T-helper 1 cell treated with Interleukin-12 subunit alpha and Interleukin-12 subunit beta and Interleukin-4 antibody, amounts not matched to agents 30 μg/mL and 1 μg/mL, for 36 hours (primary cell): ENCODE measurements at regions not wholly inside any gene's neighbourhood (a gene's known extent, or its start where the extent isn't known, plus 50 kb on each side); places are given as distances from the start of the nearest gene placed in this dataset.

ENCODE experiments used
- H3K27ac Mint-ChIP-seq: one replicate; pipeline ENCODE4 v1.8.0; 2021; ENCODE audit warnings: mild to moderate bottlenecking, mixed read lengths
- H3K27me3 Mint-ChIP-seq: one replicate; pipeline ENCODE4 v1.8.0; 2021; ENCODE audit warnings: low read depth, mixed read lengths
- H3K36me3 Mint-ChIP-seq: one replicate; pipeline ENCODE4 v1.8.0; 2021; ENCODE audit warnings: low read depth, mixed read lengths
- H3K4me1 Mint-ChIP-seq: one replicate; pipeline ENCODE4 v1.8.0; 2021; ENCODE audit warnings: low read depth, mixed read lengths
- H3K4me3 Mint-ChIP-seq: one replicate; pipeline ENCODE4 v1.8.0; 2021; ENCODE audit warnings: mild to moderate bottlenecking, moderate library complexity, mixed read lengths
- H3K9me3 Mint-ChIP-seq: one replicate; pipeline ENCODE4 v1.8.0; 2021; ENCODE audit warnings: mixed read lengths

DNA sequence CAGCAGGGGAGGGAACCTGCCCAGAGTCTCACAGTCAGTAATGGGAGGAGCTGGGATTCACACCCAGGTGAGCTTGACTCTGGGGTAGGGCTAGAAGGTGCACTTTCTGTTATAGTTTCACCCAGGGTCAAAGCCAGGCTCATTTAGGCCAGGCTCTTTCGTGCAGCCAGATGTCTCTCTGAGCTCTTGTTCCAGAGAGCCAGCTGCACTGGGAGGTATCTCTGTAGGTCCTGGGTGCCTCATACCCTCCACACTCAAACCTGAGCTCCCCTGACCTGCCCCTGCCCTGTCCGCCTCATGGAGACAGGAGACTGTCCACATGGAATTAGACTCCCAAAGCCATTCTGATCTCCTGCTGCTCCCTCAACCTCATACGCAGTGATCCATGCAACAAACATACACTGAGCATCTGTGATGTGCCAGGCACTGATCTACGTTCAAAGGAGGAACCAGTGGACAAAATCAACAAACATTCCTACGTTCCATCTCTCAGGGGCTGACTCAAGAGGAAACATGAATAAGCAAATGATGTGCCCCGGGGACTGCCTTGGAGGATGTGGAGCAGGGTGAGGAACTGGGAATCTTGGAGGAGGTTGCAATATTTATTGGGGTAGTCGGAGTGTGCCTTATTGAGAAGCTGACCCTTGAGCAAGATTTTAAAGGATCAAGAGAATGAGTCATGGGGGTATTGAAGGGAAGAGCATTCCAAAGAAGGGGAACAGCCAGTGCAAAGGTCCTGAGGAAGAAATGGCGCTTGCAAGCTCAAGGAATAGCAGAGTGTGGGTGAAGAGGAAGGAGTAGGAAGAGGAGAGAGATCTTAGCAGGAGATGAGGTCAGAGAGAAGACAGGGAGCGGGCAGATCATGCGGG, 71.3 kb upstream of the TOX2 start:
- H3K4me1 Mint-ChIP-seq = peaks cover 54% of the 10 kb centered on the region
- no peak overlapping the region for H3K27ac Mint-ChIP-seq
- H3K36me3 Mint-ChIP-seq = no peaks in the 10 kb centered on the region
- no peaks in the 10 kb centered on the region for H3K27me3 Mint-ChIP-seq
- no peaks in the 10 kb centered on the region for H3K9me3 Mint-ChIP-seq
- no peak overlapping the region for H3K4me3 Mint-ChIP-seq

DNA sequence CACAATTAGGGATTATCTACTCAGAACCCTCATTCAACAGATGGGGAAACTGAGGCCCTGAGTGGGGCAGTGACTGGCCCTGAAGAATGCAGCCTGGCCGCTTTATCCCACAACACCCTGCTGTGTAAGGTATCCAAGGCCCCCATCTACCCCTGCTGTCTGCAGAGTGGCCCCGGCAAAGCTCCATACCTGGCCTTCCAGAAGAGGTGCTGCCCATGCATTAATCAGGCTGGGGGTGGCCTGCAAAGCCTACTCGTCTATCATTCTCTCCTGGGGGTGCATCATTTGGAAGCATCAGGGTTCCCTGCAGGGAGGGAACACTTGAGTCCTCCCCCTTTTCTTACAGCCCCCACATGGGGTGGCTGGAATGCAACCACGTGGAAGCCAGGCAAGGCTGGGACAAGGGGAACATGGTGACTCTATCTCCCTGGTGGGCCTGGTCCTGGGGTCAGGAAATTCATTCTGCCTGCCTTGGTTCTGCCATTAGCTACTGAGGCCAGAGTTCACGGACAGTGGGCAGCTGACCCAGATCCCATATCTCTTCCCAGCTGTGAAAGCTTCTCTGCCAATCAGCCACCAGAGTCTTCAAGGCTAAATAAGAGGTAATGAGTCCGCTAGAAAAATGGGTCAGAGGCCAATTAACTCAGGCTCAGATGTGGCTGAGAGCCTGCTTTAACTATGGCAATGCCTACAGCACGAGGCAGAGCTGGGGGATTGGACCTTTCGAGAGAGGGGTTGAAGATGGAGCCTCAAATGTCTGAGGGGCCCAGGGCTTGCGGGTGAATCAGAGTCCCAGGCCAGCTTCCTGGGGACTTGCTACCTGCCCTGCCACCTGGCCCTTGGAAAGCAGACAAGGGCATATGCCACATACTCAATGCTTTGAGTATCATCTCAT, 72.3 kb upstream of the TOX2 start:
- H3K27ac Mint-ChIP-seq = no peak overlapping the region
- peaks cover 64% of the 10 kb centered on the region for H3K4me1 Mint-ChIP-seq
- no peak overlapping the region for H3K4me3 Mint-ChIP-seq
- no peaks in the 10 kb centered on the region for H3K9me3 Mint-ChIP-seq
- H3K27me3 Mint-ChIP-seq = no peaks in the 10 kb centered on the region
- no peaks in the 10 kb centered on the region for H3K36me3 Mint-ChIP-seq

DNA sequence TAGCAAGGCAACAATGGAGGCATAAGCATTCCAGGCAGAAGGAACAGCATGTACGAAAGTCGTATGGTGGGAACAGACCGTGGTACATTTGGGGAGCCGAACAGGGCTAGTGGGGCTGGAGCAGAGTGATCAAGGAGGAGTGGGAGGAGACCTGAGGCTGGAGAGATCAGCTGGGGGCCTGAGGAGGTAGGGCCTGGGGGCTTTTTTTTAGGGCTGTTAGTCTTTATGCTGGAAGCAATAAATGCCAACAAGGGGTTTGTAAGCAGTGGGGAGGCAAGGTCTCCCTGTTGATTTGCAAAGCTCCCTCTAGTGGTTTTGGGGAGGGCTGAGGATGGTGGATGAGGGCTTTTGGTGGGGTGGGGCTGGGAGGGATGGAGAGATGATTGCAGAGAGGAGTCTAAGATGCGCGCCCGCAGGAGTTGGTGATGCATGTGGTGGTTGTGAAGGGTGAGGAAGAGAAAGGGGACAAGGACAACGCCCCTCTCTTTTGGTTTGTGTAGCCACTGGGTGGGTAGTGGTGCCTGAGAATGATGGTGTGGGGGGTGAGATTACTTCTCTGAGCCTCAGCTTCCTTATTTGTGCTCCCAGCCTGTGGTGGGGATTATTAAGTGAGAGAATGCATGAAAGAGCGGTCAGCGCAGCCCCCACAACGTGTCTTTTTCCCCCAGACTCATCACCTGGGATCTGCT, 74.1 kb upstream of the TOX2 start:
- H3K27me3 Mint-ChIP-seq = no peaks in the 10 kb centered on the region
- H3K4me3 Mint-ChIP-seq = no peak overlapping the region
- H3K9me3 Mint-ChIP-seq = no peaks in the 10 kb centered on the region
- H3K27ac Mint-ChIP-seq = peak overlapping the region; percentile 84
- H3K36me3 Mint-ChIP-seq = no peaks in the 10 kb centered on the region
- peaks cover 53% of the 10 kb centered on the region for H3K4me1 Mint-ChIP-seq

GRCh38 chr20:43839793-43840199, 74.9 kb upstream of the TOX2 start:
- peak overlapping the region; percentile 52 for H3K4me3 Mint-ChIP-seq
- H3K27me3 Mint-ChIP-seq = no peaks in the 10 kb centered on the region
- H3K9me3 Mint-ChIP-seq = no peaks in the 10 kb centered on the region
- peaks cover 46% of the 10 kb centered on the region for H3K4me1 Mint-ChIP-seq
- H3K36me3 Mint-ChIP-seq = no peaks in the 10 kb centered on the region
- peak overlapping the region; percentile 84 for H3K27ac Mint-ChIP-seq

- Mint-ChIP-seq H3K4me3 (no peak overlapping the region), H3K4me1 (peaks cover 36% of the 10 kb centered on the region), H3K9me3 (no peaks in the 10 kb centered on the region), H3K27me3 (no peaks in the 10 kb centered on the region), H3K36me3 (no peaks in the 10 kb centered on the region), H3K27ac (no peak overlapping the region)
Measured at GRCh38 chr20:43838703-43839060, 76.0 kb upstream of the TOX2 start.

DNA sequence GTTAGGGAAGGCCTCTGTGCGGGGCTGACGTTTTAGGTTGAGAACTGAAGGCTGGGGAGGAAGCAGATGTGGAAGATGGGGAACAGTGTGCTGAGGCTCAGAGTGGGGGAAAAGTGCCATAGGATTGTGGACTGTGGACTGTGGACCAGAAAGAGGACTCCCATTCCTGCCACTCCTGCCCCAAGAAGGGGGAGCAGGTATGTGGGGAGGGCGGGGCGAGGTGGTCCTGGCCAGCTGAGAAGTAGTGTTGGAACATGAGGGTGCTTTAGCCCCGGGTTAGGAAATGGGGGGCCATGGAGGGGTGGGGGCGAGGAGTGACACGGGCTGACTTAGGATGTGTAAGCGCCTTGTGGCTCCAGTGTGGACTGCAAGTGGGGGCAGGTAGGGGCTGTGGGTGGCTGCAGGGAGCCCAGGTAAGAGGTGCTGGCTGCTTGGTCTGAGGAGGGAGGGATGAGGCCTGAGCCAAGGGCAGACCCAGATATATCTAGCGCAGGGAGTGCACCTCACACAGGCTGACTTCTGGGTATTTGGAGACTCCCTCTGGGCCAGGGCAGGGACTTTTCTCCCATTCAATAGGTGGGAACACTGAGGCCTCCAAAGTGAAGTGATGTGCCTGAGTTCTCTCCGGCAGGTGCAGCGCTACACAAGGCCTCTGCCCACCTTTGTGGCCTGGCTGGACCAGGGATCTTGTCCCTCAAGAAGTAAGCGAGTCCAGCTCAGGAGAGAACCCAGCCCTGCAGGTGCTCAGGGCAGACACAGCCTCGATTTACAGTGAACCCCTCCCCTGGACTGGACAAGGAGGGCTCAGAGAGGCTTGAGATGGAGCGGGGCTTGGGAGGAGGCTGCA, 76.6 kb upstream of the TOX2 start:
- no peak overlapping the region for H3K27ac Mint-ChIP-seq
- H3K4me3 Mint-ChIP-seq = no peak overlapping the region
- H3K36me3 Mint-ChIP-seq = no peaks in the 10 kb centered on the region
- peaks cover 31% of the 10 kb centered on the region for H3K4me1 Mint-ChIP-seq
- H3K27me3 Mint-ChIP-seq = no peaks in the 10 kb centered on the region
- H3K9me3 Mint-ChIP-seq = no peaks in the 10 kb centered on the region

- H3K27ac Mint-ChIP-seq = no peak overlapping the region
- no peaks in the 10 kb centered on the region for H3K36me3 Mint-ChIP-seq
- no peaks in the 10 kb centered on the region for H3K27me3 Mint-ChIP-seq
- H3K4me3 Mint-ChIP-seq = no peak overlapping the region
- peaks cover 31% of the 10 kb centered on the region for H3K4me1 Mint-ChIP-seq
- no peaks in the 10 kb centered on the region for H3K9me3 Mint-ChIP-seq
Measured at GRCh38 chr20:43836790-43837189, 77.9 kb upstream of the TOX2 start.

- H3K4me1 Mint-ChIP-seq = peaks cover 31% of the 10 kb centered on the region
- no peaks in the 10 kb centered on the region for H3K36me3 Mint-ChIP-seq
- H3K27ac Mint-ChIP-seq = no peak overlapping the region
- no peaks in the 10 kb centered on the region for H3K9me3 Mint-ChIP-seq
- H3K27me3 Mint-ChIP-seq = no peaks in the 10 kb centered on the region
- H3K4me3 Mint-ChIP-seq = no peak overlapping the region
Measured at GRCh38 chr20:43835944-43836508, 78.6 kb upstream of the TOX2 start.

- Mint-ChIP-seq H3K27ac (no peak overlapping the region), H3K4me1 (peaks cover 15% of the 10 kb centered on the region), H3K4me3 (no peak overlapping the region), H3K9me3 (peaks cover 5% of the 10 kb centered on the region), H3K36me3 (no peaks in the 10 kb centered on the region), H3K27me3 (no peaks in the 10 kb centered on the region)
Measured at GRCh38 chr20:43833511-43834395, 80.9 kb upstream of the TOX2 start.

DNA sequence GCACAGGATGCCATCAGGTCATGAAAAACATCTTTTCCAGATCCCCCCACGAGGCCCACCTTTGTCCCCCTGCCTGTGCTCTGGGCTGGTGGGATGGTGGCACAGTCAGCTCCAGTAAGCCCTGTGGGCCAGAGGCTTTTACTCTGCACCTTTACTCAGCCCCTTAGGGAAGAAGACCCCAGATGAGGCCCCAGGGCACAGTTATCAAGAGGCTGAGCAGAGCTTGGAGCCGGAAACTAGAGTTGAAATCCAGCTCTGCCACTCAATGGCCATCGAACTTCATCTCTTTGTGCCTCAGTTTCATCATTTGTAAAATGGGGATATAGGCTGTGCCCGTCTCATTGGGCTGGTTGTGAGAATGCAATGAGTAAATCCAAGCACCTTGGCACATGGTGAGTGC, 81.7 kb upstream of the TOX2 start:
- Mint-ChIP-seq H3K27me3 (no peaks in the 10 kb centered on the region), H3K36me3 (no peaks in the 10 kb centered on the region), H3K4me3 (no peak overlapping the region), H3K4me1 (peaks cover 10% of the 10 kb centered on the region), H3K9me3 (peaks cover 5% of the 10 kb centered on the region), H3K27ac (no peak overlapping the region)

DNA sequence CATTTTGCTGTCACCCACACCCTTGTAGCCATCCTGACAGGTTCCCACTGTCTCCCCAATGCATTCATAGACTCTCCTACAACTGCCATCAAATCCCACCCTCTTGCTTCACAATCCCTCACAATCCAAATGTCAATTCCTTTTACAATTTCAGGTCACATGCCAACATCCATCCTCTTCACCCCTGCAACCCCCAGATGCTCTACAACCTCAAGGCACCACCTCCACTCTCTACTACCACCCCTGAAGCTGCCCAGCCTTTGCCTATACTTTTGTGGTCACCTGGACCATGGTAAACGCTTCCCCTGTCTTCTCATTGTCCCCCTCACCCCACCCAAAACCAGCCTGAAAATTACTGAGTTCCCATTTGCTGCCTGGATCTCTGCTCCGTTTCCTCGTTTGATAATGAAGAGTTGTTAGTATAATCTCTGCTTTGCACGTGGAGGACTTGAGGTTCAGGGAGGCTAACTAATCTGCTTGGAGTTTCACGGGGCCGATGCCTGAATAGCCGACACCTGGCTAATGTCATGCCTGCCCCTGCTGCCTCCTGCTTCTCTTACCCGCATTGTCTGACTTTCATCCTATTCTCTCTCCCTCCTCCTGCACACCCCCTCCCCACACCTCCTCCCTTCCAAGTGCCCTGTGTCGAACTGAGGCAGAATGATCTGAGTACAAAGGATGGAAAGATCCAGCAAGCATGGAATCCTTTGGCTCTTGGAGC, 82.4 kb upstream of the TOX2 start:
- Mint-ChIP-seq H3K36me3 (no peaks in the 10 kb centered on the region), H3K4me1 (peaks cover 3% of the 10 kb centered on the region), H3K27me3 (no peaks in the 10 kb centered on the region), H3K27ac (no peak overlapping the region), H3K4me3 (no peak overlapping the region), H3K9me3 (peaks cover 5% of the 10 kb centered on the region)

- no peaks in the 10 kb centered on the region for H3K27me3 Mint-ChIP-seq
- no peak overlapping the region for H3K4me3 Mint-ChIP-seq
- peaks cover 5% of the 10 kb centered on the region for H3K9me3 Mint-ChIP-seq
- H3K36me3 Mint-ChIP-seq = peaks cover 2% of the 10 kb centered on the region
- peaks cover 3% of the 10 kb centered on the region for H3K4me1 Mint-ChIP-seq
- no peak overlapping the region for H3K27ac Mint-ChIP-seq
Measured at GRCh38 chr20:43831481-43832065, 83.1 kb upstream of the TOX2 start.
